SU-DHL-6 (cell line): ENCODE measurements at regions not wholly inside any gene's neighbourhood (a gene's known extent, or its start where the extent isn't known, plus 50 kb on each side); places are given as distances from the start of the nearest gene placed in this dataset.

Experiments
- CTCF ChIP-seq: fragments of 200-600 bp; sonication (generic); IDR thresholded peaks from one replicate; pipeline ENCODE4 v1.5.1; 2017; ENCODE audit warnings: antibody characterized with exemption, mild to moderate bottlenecking, low read length, moderate library complexity; ENCODE audit not compliant: insufficient read depth, poor library complexity, severe bottlenecking
- EZH2phosphoT487 ChIP-seq: fragments of 200-600 bp; sonication (generic), shearing (Covaris generic); conservative IDR thresholded peaks from 2 replicates; pipeline ENCODE4 v1.6.1; 2018; ENCODE audit warnings: mild to moderate bottlenecking, antibody characterized with exemption, low read length, moderate library complexity, mixed read lengths

GRCh38 chr1:201596101-201596868, 57.4 kb downstream of the NAV1 start:
- TF ChIP-seq EZH2phosphoT487 (no peak), CTCF (no peak)
